ENCODE measurements at regions not wholly inside any gene's neighbourhood (a gene's known extent, or its start where the extent isn't known, plus 50 kb on each side); places are given as distances from the start of the nearest gene placed in this dataset.

DNA sequence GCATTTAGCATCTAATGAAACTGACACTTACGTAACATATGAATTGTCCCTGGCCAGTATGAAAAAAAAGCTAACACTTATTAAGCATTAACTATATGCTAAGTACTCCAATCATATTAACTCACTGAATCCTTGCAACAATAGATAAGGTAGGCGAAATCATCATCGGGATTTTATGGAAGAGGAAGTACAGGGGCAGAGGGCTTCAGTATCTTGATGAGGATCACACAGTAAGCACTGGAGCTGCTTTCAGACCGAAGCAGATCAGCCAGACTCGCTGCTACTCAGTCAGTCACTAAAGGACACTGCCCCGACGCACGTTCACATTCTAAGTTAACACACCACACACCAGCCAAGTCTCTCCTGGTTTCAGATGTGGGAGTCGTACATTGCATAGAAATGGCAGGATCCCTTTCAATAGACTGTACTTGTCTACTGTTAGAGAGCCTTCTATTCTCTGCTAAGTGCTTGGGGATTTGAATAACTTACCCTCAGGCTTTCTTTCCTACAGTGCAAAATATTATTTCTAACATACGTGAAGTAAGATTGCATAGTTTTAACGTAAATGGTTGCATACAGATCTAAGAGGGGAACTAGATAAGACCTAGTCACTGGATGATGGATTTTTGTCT is 540.2 kb upstream of the TENM3 start:
- DNase-seq (ENCODE audit: extremely low spot score): no peak
- Histone ChIP-seq H3K4me3 (no peak overlapping the region), H3K36me3 (no peaks in the 10 kb centered on the region), H3K27me3 (no peaks in the 10 kb centered on the region), H3K27ac (replicated peaks in 1 of 4) (no peak overlapping the region), H3K9me3 (no peaks in the 10 kb centered on the region), H3K4me1 (no peaks in the 10 kb centered on the region)
- TF ChIP-seq POLR2AphosphoS5 (IDR thresholded peaks at IDR 0.05): no peak
- TF ChIP-seq EP300 (IDR thresholded peaks at IDR 0.05): no peak
- TF ChIP-seq POLR2A (IDR thresholded peaks at IDR 0.05; ENCODE audit: low read depth): no peak
- TF ChIP-seq, protein P1, sequence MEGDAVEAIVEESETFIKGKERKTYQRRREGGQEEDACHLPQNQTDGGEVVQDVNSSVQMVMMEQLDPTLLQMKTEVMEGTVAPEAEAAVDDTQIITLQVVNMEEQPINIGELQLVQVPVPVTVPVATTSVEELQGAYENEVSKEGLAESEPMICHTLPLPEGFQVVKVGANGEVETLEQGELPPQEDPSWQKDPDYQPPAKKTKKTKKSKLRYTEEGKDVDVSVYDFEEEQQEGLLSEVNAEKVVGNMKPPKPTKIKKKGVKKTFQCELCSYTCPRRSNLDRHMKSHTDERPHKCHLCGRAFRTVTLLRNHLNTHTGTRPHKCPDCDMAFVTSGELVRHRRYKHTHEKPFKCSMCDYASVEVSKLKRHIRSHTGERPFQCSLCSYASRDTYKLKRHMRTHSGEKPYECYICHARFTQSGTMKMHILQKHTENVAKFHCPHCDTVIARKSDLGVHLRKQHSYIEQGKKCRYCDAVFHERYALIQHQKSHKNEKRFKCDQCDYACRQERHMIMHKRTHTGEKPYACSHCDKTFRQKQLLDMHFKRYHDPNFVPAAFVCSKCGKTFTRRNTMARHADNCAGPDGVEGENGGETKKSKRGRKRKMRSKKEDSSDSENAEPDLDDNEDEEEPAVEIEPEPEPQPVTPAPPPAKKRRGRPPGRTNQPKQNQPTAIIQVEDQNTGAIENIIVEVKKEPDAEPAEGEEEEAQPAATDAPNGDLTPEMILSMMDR (IDR thresholded peaks at IDR 0.05): no peak
- 82% methylated on average over 11 of the region's 11 CpGs for WGBS
- intact Hi-C loops (cut with DNase I): no loop called here

DNA sequence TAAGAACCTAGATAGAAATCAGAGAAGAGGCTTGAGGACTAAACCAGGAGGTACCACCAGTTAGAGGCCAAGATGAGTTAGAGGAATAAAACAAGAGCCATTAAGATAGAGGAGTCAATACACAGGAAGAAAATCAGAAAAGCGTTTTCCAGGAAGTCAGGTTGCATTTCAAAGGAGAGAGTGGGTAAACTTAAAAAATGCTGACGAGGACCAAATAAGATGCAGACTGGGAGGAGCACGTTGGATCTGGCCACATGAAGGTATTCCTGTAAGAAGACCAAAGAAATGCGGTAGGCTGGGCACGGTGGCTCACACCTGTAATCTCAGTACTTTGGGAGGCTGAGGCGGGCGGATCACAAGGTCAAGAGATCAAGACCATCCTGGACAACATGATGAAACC is 533.1 kb upstream of the TENM3 start:
- Histone ChIP-seq H3K27ac (replicated peaks in 1 of 4) (no peak overlapping the region), H3K36me3 (no peaks in the 10 kb centered on the region), H3K9me3 (no peaks in the 10 kb centered on the region), H3K27me3 (no peaks in the 10 kb centered on the region), H3K4me3 (no peak overlapping the region), H3K4me1 (no peaks in the 10 kb centered on the region)
- no peak for DNase-seq (ENCODE audit: extremely low spot score)
- intact Hi-C loops (cut with DNase I): no loop called here
- 95% methylated on average over 7 of the region's 7 CpGs for WGBS
- TF ChIP-seq POLR2AphosphoS5 (IDR thresholded peaks at IDR 0.05): no peak
- TF ChIP-seq POLR2A (IDR thresholded peaks at IDR 0.05; ENCODE audit: low read depth): no peak
- no peak for TF ChIP-seq EP300 (IDR thresholded peaks at IDR 0.05)
- TF ChIP-seq, protein P1 (IDR thresholded peaks at IDR 0.05): no peak

- TF ChIP-seq EP300 (IDR thresholded peaks at IDR 0.05) (no peak), POLR2AphosphoS5 (IDR thresholded peaks at IDR 0.05) (no peak), POLR2A (IDR thresholded peaks at IDR 0.05; ENCODE audit: low read depth) (no peak)
- TF ChIP-seq, protein P1 (IDR thresholded peaks at IDR 0.05): no peak
- intact Hi-C loops (cut with DNase I): no loop called here
- H3K4me1 ChIP-seq: no peaks in the 10 kb centered on the region
- H3K27me3 ChIP-seq: no peaks in the 10 kb centered on the region
- H3K27ac ChIP-seq (replicated peaks in 1 of 4): no peak overlapping the region
- H3K36me3 ChIP-seq: no peaks in the 10 kb centered on the region
- 79% methylated on average over 1 of the region's 1 CpG for WGBS
- H3K9me3 ChIP-seq: no peaks in the 10 kb centered on the region
- H3K4me3 ChIP-seq: no peak overlapping the region
- no peak for DNase-seq (ENCODE audit: extremely low spot score)
Observed at GRCh38 chr4:181711387-181711786, 531.8 kb upstream of the TENM3 start.

- H3K4me3 ChIP-seq: no peak overlapping the region
- no peaks in the 10 kb centered on the region for H3K27me3 ChIP-seq
- H3K27ac ChIP-seq (replicated peaks in 1 of 4): no peak overlapping the region
- no peaks in the 10 kb centered on the region for H3K4me1 ChIP-seq
- intact Hi-C loops (cut with DNase I): no loop called here
- no peak for DNase-seq (ENCODE audit: extremely low spot score)
- 80% methylated on average over 5 of the region's 5 CpGs for WGBS
- peaks cover 0 to 9% (median 7%) of the 10 kb centered on the region in 4 donors for H3K9me3 ChIP-seq
- no peaks in the 10 kb centered on the region for H3K36me3 ChIP-seq
- TF ChIP-seq, protein P1 (IDR thresholded peaks at IDR 0.05): no peak
- TF ChIP-seq POLR2A (IDR thresholded peaks at IDR 0.05; ENCODE audit: low read depth) (no peak), POLR2AphosphoS5 (IDR thresholded peaks at IDR 0.05) (no peak), EP300 (IDR thresholded peaks at IDR 0.05) (no peak)
Observed at GRCh38 chr4:181728305-181728966, 514.8 kb upstream of the TENM3 start.

Data from esophagus muscularis mucosa (tissue), 4 donors.